Left lung (tissue), 4 donors: ENCODE measurements at regions not wholly inside any gene's neighbourhood (a gene's known extent, or its start where the extent isn't known, plus 50 kb on each side); places are given as distances from the start of the nearest gene placed in this dataset.
A peak's percentile ranks its signal among the peaks of the same experiment; 100 is the strongest.
"Not testable (repeated sequence)": the region's sequence is repeated elsewhere in the genome, so short reads cannot be mapped to it uniquely, and the experiment has no call there.

Experiments
- ATAC-seq: fragments of 200-7000 bp; cut with Tn5 transposase; one replicate; pipeline ENCODE4 v1.9.1; 2020; ENCODE audit warnings: moderate library complexity
- DNase-seq, 4 donors: peaks; one replicate each; pipeline ENCODE4 v3.0.0-alpha.2; 2013 to 2020
- H3K27ac ChIP-seq, 2 donors: fragments of 200-600 bp; sonication (generic) in 1 of 2; one replicate each; pipeline versions ENCODE4 v1.5.0 to v1.8.0; 2020 to 2021
- H3K27me3 ChIP-seq, 2 donors: fragments of 200-600 bp; sonication (generic) in 1 of 2; one replicate each; pipeline versions ENCODE4 v1.5.0 to v1.8.0; 2020 to 2021
- H3K36me3 ChIP-seq, 2 donors: fragments of 200-600 bp; sonication (generic) in 1 of 2; one replicate each; pipeline versions ENCODE4 v1.5.0 to v1.8.0; 2020 to 2021
- H3K4me1 ChIP-seq, 2 donors: fragments of 200-600 bp; one replicate each; pipeline ENCODE4 v1.8.0; 2021
- H3K4me3 ChIP-seq, 2 donors: fragments of 200-600 bp; sonication (generic) in 1 of 2; one replicate each; pipeline versions ENCODE4 v1.5.0 to v1.8.0; 2020 to 2021; ENCODE audit warnings: mild to moderate bottlenecking in 1 of 2
- H3K9me3 ChIP-seq, 2 donors: fragments of 200-600 bp; sonication (generic) in 1 of 2; one replicate each; pipeline versions ENCODE4 v1.5.0 to v1.8.0; 2020 to 2021
- intact Hi-C, 2 donors: fragments of 100-400 bp; cut with DNase I; formaldehyde crosslinking; loops; one replicate each; pipeline versions ENCODE4 v1.11.2 to v1.14.2; 2022
- TF ChIP-seq, protein P1 (sequence below), 2 donors: fragments of 200-600 bp; sonication (generic) in 1 of 2; IDR thresholded peaks; one replicate each; pipeline versions ENCODE4 v1.5.0 to v1.8.0; 2021; ENCODE audit warnings: antibody characterized with exemption in 2 of 2
- donor health status: DM: no; HTN: yes; CAD: no.
- donor health status: DM: no; HTN: no; CAD: no.

DNA sequence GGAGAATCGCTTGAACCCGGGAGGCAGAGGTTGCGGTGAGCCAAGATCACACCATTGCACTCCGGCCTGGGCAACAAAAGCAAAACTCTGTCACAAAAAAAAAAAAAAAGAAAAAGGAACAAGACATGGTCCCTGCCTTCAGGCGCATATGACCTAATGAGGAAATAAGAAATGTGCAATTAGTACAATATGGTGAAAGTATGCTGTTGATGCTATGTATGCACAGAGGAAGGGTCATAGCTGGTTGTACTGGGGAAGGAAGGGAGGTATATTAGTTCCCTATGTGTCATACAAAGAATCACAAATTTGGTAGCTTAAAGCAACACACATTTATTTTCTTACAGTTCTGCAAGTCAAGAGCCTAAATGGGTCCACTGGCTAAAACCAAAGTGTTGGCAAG lies 97.8 kb upstream of the MPP7 start:
- TF ChIP-seq, protein P1, sequence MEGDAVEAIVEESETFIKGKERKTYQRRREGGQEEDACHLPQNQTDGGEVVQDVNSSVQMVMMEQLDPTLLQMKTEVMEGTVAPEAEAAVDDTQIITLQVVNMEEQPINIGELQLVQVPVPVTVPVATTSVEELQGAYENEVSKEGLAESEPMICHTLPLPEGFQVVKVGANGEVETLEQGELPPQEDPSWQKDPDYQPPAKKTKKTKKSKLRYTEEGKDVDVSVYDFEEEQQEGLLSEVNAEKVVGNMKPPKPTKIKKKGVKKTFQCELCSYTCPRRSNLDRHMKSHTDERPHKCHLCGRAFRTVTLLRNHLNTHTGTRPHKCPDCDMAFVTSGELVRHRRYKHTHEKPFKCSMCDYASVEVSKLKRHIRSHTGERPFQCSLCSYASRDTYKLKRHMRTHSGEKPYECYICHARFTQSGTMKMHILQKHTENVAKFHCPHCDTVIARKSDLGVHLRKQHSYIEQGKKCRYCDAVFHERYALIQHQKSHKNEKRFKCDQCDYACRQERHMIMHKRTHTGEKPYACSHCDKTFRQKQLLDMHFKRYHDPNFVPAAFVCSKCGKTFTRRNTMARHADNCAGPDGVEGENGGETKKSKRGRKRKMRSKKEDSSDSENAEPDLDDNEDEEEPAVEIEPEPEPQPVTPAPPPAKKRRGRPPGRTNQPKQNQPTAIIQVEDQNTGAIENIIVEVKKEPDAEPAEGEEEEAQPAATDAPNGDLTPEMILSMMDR (IDR thresholded peaks at IDR 0.05), result no peak
- peak overlapping the region in 1 of 2 donors; percentile 91 for H3K27ac ChIP-seq

DNA sequence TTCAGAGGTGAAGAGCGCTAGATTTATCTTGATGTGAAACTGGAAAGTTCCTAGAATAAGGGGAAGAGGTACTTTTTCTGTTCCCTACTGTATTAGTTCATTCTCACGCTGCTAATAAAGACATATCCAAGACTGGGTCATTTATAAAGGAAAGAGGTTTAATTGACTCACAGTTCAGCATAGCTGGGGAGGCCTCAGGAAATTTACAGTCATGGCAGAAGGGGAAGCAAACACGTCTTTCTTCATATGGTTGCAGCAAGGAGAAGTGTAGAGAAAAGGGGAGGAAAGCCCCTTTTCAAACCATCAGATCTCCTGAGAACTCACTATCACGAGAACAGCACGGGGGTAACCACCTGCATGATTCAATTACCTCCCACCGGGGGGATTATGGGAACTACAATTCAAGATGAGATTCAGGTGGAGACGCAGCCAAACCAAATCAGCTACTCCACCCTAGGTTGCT lies 99.8 kb upstream of the MPP7 start:
- H3K9me3 ChIP-seq, H3K27me3 ChIP-seq, H3K36me3 ChIP-seq, ATAC-seq, H3K4me3 ChIP-seq, DNase-seq, intact Hi-C loops: not testable (repeated sequence)
- Histone ChIP-seq H3K4me1 (peaks cover 0 to 36% of the 10 kb centered on the region in 2 donors), H3K27ac (peak overlapping the region in 1 of 2 donors; percentile 91)

More for the DNA sequence above, 97.8 kb upstream of the MPP7 start:
- DNase-seq, result no peak
- no peak overlapping the region for H3K4me3 ChIP-seq
- no peaks in the 10 kb centered on the region for H3K9me3 ChIP-seq
- intact Hi-C loops, result no loop called here
- H3K4me1 ChIP-seq, result peaks cover 0 to 36% of the 10 kb centered on the region in 2 donors
- ATAC-seq, result peak; percentile 53
- no peaks in the 10 kb centered on the region for H3K27me3 ChIP-seq
- H3K36me3 ChIP-seq, result no peaks in the 10 kb centered on the region

DNA sequence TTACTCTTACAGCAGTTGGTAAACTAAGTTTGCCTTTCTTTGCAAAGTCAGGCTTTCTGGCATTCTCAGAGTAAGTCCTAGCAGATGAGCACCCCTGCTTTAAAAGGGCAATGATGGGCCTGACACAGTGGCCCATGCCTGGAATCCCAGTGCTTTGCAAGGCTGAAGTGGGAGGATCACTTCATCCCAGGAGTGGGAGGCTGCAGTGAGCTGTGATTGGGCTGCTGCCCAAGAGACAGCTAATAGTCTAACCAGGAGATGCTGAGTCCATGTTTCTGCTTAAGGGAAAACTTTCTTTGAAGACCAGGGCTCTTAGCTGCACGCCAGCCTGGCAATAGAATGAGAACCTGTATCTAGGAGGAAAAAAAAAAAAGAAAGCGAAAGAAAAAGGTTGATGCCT lies 100.2 kb upstream of the MPP7 start:
- Histone ChIP-seq H3K27me3 (no peaks in the 10 kb centered on the region), H3K27ac (peak overlapping the region in 1 of 2 donors; percentile 91), H3K4me1 (peaks cover 0 to 36% of the 10 kb centered on the region in 2 donors), H3K4me3 (no peak overlapping the region), H3K9me3 (no peaks in the 10 kb centered on the region), H3K36me3 (no peaks in the 10 kb centered on the region)
- DNase-seq, result no peak
- TF ChIP-seq, protein P1 (IDR thresholded peaks at IDR 0.05), result no peak
- intact Hi-C loops, result no loop called here
- no peak for ATAC-seq

DNA sequence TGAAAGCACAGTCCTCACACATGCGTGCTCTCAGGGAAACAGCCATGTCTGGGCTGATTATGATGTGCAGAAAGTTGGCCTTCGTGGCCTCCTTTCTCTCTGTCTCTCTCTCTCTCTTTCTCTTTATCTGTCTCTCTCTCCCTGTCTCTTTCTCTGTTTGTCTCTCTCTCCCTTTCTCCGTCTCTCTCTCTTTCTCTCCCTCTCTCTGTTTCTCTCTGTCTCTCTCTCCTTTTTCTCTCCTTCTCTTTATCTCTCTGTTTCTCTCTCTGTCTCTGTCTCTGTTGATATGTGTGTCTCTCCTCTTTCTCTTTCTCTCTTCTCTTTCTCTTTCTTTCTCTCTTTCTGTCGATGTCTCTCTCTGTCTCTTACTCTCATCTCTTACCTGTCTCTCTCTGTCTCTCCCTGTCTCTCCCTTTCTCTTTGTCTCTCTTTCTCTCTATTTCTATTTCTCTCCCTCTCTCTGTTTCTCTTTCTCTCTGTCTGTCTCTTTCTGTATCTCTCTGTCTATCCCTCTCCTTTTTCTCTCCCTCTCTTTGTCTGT lies 105.4 kb upstream of the MPP7 start:
- DNase-seq, result no peak
- no peaks in the 10 kb centered on the region for H3K9me3 ChIP-seq
- TF ChIP-seq, protein P1 (IDR thresholded peaks at IDR 0.05), result no peak
- H3K27me3 ChIP-seq, result no peaks in the 10 kb centered on the region
- intact Hi-C loops, result no loop called here
- no peak for ATAC-seq
- H3K36me3 ChIP-seq, result no peaks in the 10 kb centered on the region
- no peak overlapping the region for H3K4me3 ChIP-seq
- H3K27ac ChIP-seq, result no peak overlapping the region
- H3K4me1 ChIP-seq, result peaks cover 0 to 1% of the 10 kb centered on the region in 2 donors

DNA sequence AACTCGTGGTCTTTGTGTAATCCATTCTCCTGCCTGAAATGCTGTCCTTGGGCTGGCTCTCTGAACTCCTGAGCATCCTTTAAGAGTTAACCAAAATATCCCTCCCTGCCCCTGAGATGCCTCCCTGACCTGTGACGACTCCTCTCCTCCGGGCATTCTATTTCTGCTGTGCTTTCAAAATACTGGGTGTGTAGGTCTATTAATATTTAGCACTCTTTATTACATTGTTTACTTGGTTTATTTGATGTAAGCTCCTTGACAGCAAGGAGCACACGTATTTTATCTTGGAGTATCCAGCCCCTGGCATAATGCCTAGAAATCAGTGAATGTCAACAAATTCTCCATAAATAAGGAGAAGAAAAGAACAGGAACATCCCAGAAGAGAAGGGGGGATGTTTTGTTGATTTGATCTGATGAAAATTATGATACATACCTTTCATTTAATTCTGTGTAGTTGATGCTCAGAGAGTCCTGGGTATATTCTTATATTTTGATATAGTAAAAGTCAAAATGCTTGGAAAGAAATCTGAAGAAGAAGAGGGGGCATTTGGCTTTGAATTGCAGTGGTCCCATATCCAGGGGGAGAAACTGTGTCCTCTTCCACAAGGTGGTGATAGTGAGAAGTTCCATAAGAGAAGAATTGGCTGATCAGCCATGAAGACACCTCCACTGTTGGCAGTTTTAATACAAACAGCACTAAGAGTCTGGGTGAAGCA lies 107.7 kb upstream of the MPP7 start:
- Histone ChIP-seq H3K36me3 (no peaks in the 10 kb centered on the region), H3K27me3 (no peaks in the 10 kb centered on the region), H3K9me3 (peaks cover 0 to 3% of the 10 kb centered on the region in 2 donors), H3K4me3 (no peak overlapping the region), H3K4me1 (no peaks in the 10 kb centered on the region), H3K27ac (no peak overlapping the region)
- peak in 1 of 4 donors; percentile 24 for DNase-seq
- intact Hi-C loops, result no loop called here
- TF ChIP-seq, protein P1 (IDR thresholded peaks at IDR 0.05), result no peak
- peak; percentile 85 for ATAC-seq
